GM19328 (cell line): ENCODE measurements at regions not wholly inside any gene's neighbourhood (a gene's known extent, or its start where the extent isn't known, plus 50 kb on each side); places are given as distances from the start of the nearest gene placed in this dataset.

ENCODE experiments used
- ATAC-seq: cut with Tn5 transposase; IDR thresholded peaks from one replicate; pipeline ENCODE4 v1.9.1; 2021; ENCODE audit warnings: mild to moderate bottlenecking, moderate library complexity; ENCODE audit not compliant: unreplicated experiment

DNA sequence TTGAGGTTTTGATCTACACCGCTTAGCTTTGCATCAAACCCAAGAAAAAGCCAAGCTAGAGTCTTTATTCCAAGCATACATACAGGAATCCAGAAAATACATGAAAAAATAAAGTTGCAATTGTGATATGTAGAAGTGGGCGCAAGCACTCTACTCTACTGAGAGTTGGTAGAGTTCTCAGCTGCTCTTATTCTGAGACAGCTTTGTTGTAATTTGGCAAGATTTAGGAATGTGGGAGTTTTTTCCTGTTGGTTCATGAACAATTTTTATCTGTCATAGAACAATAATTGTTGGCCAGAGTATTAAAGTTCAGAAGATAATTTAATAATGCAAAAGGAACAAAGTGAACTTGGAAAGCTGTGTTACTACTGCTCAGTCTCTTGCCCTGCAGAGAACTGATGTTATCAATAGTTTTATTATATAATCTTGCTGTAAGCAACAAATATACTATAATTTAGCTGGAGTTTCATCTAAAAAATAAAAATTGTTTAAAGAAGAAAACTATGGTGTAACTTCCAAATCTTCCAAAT lies 302.0 kb upstream of the RND3 start:
- no peak for ATAC-seq

DNA sequence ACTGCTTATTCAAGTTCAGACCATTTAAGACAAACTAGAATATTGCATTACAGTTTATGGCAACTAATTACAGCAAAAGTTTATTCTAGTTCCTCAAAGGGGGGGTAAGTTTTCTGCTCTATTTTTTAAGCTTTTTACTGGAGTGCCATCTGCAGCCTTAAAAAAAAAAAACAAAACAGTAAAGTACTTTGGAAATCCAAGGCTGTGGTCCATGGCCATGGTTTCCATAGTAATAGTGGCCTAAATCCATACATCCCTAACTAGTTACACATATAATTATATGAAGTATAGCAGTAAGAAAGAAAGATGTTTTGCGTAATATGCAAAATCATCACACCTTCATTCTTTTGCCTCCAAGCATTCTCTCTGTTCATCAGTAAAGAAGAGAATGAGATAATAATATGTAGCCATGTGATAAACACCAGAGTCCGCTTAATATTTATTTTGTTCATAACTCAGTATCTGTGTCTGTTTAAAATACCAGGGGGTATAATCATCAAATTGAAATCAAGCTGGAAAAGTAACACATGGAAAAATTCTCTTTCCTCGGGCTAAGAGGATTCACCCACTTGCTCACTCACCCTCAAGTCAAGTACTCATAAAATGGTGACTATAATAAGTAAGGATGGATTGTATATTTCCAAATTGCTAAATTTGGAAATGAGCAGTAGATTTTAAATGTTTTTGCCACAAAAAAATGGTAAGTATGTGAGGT lies 301.1 kb upstream of the RND3 start:
- ATAC-seq, result no peak

DNA sequence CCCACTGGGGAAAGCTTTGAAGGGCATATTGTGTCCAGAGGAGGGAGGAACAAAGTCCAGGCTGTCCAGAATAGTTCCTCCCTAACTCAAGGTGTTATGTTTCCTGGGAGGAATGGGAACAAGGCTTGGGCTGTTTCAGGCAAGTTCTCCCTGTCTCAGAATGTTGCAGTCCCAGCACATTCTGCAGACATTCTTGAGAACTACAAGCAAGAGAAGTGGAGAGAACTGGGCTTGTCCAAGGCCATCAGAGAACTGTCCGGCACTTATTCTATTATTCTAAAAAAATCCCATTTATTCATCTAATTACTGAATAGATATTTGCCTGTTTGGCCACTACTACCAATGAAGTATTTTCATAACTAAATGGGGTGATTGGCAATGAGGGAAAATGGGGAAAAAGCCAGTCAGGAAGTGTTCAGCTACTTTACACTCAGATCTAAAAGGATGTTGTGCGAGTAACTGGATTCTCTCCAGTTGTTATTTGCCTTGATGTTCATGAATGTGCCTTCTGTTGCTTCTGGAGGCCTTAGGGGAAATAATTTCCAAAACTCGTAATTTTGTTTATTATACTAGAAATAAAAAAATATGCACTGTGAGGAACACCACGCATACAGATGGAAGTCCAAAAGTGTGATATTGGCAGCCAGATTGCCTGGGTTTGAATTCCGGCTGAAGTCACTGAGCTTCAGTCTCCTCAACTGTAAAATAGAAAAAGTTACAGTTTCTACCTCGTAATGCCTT lies 300.1 kb upstream of the RND3 start:
- no peak for ATAC-seq

DNA sequence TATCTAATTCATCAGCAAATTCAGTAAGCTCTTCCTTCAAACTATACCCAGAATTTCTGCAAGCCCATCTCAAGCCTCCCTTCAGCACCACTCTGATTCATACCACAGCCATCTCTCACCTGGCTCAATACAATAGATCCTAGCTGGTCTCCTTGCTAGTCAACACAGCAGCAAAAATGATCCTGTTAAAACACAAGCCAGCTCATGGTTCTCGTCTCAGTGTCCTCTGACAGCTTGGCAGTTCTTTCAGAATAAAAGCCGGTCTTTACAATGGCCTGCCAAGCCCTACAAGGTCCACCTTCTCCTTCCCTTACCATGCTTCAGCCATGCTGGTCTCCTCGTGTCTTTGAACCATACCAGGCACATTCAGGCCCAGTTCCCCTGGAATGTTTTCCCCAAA lies 296.9 kb upstream of the RND3 start:
- no peak for ATAC-seq

DNA sequence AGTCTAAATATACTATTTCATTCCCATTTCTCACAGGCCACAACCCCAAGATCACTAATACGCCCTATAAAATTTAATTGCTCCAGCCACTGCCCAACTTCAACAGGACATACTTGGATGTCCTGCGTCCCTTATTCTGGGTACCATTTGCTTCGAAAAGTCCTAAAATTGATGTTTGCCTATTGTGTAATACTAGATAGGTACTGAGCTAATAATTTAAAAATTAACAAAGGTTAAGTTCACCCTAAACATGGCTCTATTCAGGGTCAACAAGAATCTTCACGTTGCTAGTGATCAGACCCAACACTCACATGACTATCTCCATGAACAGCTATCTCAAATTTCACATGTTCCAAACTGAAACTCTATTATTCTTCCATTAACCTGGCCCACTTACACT lies 296.4 kb upstream of the RND3 start:
- no peak for ATAC-seq

DNA sequence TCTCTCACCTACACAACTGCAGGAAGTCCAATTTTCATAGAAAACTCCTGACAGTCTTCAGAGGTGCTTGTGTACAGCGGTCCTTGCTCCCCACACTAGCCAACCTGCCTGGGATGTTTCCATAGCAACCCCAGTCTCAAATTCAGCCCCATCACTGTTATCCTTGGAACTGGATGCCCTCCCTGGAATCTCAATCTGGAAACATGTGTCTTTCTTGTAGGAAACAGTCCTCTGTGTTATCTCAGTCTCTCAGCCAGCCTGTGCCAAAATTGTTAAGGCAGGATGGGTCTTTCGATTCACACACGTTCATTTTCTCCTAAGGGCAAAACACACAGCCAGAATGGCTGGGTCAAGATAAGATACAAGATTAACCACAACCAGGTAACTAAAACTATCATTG lies 295.5 kb upstream of the RND3 start:
- no peak for ATAC-seq

DNA sequence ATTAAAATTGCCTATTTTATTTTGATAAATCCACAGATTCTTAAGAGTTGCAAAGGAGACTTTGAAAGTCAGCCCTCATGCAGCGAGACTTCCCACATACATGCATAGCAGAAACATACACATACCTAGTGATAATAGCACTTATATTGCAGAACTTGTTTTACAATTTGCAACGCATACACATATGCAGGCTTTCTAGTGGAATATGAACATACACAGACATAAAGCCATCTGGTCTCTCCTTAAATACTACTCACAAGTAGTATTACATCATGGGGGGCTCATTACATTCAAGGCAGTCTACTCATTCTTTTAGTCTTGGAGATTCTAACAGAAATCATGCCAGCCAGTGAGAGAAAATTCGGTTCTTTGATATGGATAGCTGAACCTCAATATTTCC lies 295.1 kb upstream of the RND3 start:
- ATAC-seq, result no peak

DNA sequence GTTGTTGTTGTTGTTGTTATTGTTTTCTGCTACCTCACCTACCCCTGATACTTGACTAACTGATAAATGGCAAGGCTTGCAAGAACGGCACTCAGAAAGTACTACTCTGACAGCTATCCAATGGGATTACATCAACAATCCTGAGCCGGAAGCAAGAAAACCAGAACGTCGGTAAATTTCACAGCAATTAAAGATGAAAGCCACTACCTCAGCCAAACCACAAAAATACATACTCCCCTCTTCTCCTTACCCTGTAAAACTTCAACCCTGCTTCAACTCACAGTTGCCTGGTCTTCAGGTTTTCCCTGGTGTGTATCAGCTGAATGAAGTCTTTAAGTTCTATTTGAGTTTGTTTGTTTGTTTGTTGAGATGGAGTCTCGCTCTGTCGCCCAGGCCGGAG lies 293.7 kb upstream of the RND3 start:
- no peak for ATAC-seq

DNA sequence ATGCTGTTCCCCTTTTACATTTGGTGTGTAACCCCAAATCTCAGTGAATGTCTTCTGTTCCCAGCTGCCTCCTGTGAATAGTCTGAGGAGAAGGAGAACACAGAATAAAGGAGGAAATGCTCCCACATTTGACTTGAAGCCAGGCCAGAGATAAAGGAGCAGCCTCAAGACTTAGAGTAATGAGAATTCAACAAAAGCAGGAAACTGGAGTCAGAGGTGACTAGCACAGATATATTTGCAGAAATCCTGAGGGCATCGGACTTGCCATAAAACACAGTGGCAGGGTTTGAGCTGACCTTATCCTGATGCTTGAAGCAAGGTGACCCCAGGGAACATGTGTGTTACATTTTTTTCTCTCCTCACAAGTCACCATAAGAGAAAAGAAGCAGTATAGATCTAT lies 291.4 kb upstream of the RND3 start:
- no peak for ATAC-seq

DNA sequence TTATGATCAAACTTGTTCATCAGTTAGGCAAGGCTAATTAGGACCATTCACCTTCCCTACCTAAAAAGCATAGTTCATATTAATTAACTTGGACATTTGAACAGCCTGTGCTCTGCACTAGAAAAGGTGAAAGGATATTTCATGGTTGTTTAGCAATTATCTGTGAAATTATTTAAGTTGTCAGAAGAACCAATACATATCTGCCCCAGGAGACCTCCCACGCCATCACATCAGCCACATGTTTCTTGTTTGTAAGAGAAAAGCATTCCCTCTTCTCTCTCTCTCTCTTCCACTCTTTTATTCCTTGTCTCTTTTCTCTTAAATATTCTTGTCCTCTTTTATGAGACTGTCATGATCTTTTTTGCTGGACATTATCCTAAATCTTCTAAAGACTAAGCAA lies 282.0 kb upstream of the RND3 start:
- ATAC-seq, result no peak

DNA sequence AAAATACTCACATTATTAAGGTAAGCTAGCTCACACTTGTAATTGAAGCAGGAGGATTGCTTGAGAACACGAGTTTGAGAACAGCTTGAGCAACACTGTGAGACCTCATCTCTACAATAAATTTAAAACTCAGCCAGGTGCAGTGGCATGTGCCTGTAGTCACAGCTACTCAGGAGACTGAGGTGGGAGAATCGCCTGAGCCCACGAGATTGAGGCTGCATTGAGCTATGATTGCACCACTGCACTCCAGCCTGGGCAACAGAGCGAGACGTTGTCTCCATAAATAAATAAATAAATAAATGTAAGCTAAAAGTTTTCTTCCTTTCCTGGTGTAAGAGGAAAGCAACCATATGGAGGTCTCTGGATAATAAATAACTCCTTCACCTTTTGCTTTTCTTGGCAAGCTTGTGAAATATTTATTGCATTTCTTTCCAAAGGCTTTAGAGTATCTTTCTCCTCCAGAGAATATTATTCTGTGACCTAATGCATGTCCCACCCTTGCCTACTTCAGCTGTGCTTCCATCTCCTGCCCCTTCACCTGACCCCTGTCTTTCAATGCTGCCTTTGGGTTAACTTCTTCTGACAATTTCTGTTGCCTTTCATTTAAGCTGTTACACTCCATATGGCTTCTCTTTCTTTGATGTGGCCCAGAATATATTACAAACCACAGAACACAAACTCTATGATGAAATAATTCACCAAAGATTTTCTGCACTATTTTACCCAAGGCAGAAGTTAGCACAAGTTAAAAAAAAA lies 280.7 kb upstream of the RND3 start:
- no peak for ATAC-seq

DNA sequence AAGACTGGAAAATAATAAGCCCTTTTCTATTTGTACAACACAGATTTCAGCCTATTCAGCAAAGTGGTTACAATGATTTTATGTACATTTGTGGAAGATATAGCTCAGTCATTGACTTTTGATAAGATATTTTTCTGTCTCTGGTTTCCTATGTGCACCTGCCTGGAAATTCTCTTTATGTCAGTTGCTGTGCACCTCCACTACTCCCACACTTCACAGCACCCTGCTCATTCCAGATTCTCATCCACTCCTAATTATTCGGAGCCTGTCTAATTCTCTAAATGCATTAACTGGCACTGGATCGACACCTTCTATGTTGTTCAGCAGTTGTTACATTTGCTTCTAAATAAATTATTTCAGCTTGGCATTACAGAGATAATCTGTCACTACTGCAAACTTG lies 275.1 kb upstream of the RND3 start:
- ATAC-seq, result no peak

DNA sequence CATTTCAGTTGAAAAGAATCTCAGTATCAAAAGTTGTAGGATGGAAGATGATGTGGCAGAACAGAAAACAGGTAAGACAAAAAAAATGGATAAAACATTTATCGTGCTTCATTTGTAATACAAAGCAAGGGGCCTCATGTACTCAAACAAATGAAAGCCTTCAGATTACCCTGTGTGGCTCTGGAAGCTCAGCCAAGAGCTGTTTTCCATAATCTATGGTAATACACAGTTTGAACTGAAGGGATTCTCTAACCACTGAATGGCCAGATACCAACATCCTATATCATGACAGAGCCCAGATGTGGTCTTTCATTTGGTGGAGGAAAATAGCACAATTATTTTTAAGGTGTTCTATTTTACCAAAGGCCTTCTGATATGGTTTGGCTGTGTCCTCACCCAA lies 272.1 kb upstream of the RND3 start:
- ATAC-seq, result no peak

DNA sequence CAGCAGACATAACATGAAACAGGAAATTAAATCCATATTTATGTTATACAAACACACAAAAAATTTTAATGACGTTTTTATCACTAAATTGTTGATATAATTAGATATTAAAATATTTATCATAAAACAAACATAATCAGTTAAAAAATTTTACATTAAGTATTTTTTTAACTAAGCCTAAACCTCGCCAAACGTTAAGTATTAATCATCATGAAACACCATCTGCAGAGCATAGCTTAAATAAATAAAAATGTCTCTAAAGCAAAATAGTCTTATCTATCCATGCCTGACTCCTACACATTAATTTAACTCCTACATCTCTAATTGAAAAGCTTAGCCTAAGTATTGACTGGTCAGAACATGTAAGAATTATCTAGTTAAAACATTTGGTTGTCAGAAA lies 271.6 kb upstream of the RND3 start:
- no peak for ATAC-seq

DNA sequence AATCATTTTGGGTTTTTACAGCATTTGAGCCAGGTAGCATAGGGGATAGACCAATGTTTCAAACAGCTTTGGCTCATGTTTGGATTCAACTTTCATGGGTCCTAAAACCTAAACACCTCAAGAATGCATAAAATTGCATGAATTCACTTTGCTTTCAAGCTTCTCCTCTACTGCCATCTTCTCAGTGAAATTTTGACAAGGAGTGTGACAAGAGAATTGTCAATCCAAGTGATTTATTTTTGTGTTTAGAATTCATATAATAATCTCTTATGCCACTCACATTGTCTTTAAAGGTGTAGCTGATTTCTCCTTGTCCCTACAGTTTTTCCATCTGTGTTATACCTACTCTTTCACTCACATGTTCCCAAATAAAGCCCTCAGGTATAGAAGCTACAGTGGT lies 264.8 kb upstream of the RND3 start:
- no peak for ATAC-seq

DNA sequence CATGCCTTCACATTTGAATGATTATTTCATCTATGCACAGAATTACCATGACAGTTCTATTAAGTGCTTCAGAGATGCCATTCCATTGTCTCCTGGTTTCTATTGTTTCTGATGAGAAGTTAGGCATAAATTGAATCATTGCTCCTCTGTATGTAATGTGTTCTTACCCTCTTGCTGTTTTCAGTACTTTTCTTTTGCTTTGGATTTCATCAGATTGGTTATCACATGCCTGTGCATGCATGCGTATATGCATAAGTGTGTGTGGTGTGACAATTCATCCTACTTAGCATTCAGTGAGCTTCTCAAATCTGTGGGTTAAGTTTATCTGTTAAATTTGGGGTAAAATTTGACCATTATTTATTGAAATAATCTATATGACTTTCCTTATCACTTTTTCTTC lies 263.3 kb upstream of the RND3 start:
- no peak for ATAC-seq

DNA sequence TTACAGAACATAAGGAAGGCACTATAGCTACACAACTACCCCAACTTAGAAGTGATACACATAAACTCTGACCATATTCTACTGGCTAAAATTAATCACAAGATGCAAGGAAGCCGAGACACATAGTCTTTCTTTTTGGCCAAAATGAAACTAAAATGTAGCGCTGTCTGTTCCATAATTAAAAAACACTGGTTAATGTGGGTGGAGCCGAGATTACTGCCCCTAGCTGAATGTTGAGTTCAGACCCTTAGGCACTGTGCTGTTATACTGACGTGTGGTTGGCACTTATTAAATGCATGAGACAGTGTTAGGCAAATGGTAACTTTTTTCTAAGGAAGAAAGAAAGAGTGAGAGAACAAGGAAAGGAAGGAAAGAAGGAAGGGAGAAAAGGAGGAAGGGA lies 254.6 kb upstream of the RND3 start:
- no peak for ATAC-seq

DNA sequence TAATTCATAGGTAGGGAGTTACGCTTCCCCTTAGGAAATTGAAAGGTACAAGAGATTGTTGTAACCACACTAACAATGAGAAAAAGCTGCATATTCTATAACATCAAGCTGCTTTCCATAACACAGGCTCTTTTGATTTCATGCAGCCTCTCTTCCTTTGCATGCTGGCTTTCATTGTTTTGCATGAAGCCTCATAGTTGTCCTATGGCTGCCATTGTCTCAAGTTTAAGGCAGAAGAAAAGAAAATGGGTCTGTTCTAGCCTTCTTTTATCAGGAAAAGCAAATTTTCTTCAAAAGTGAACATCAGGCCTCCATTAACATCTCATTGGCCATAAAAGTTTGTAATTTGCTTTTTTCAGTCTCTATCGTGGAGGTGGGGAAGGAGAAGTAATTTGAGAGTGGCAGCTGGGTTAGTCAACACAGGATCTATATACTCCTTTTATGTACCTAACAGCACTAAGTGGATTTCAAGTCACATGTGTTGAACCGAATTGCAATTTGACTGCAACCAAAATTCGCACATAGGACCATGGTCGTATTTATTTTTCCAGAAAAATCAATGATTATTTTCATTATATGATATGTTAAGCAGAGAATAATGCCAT lies 248.5 kb upstream of the RND3 start:
- ATAC-seq, result no peak

DNA sequence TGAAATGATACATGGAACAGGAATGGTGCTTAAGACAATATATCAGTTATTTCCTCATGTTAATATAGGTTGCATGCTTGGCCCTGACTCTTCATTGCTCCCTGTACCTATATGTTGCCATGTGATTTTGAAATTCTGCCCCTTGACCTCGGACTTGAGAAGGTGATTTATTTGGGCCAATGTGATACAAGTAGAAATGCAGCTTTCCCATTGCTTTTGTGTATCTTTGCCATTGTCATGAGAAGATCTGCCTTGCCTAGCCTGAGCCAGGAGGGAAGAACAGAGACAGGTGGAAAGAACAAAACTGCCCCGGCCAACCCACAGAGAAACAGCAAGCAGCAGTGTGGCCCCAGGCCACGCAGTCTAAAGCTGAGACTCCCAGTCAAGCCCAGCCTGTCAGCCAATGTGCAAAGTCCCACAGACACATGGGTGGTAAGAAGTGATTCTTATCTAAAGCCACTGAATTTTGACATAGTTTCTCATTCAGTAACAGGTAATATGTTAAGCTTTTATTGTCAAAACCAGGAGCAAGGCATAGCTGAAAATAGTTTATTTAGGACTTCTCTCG lies 245.7 kb upstream of the RND3 start:
- no peak for ATAC-seq

DNA sequence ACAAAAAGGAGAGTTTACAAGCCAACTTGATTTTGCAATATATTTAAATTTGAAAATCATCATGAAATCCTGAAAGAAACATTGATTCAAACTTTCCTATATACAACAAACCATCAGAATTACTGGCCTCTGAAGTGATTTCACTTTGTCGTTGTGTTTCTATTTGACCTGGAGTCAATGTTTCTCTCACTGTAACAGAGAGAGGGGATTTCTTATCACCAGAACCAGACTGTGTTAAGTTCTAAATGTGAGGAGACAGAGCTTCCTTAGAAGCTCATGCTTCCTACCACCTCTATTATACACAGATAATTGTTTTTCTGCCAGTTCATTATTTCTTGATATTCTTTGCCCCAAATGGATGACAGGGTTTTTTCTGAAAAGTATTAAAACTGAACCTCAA lies 245.0 kb upstream of the RND3 start:
- no peak for ATAC-seq

DNA sequence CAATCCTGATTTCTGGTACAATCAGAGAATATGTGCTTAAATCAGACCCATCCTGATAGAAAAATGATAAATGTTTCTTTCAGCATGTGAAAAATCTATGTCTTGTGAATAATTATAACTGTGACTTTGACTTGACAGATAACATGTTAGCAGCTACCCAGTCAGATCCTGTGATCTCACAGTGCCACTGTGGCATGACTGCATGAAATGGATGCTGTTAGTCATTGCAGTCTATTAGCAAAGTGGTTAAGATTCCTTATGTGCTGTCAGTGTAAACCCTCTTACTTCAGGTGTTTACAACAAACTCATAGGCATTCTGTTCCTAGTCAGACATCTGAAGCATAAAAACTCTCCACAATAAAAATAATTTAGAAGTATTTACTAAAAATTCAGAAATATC lies 244.6 kb upstream of the RND3 start:
- no peak for ATAC-seq
